GM21825 (cell line): ENCODE measurements at regions not wholly inside any gene's neighbourhood (a gene's known extent, or its start where the extent isn't known, plus 50 kb on each side); places are given as distances from the start of the nearest gene placed in this dataset.

Experiments
- ATAC-seq: cut with Tn5 transposase; IDR thresholded peaks from one replicate; pipeline ENCODE4 v1.9.1; 2021; ENCODE audit warnings: mild to moderate bottlenecking, moderate library complexity; ENCODE audit not compliant: unreplicated experiment

DNA sequence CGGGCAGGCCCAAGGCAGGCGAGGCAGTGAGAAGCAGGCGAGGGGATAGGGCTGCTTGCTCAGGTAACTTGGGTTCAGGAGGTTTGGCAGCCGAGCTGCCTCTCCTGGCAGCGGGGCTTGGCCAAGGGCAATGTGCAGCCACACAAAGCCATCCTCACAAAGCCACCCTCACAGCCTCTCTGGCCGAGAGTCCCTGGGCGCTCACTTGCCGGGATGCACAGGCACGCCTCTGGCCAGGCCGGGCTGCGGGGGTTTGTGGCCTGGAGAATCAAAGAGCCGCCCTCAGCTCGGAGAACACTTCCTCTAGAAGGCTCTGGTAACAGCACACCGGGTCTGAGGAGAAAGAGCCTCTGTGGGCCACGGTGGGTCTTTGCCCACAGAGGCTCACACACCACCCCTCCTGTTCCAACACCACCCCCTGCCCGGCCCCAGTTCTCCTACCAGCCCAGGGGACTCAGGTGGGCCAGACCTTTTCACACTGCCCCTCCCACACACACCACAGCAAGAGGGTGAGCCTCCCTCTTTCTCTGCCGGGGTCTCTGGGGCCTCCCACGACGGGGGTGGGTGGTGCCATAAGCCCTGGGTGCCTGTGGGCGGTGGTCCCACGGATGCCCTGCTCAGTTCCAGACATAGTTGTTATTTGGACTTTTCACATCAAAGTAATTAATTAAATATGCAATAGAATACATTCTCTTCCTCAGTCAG is 186.9 kb downstream of the ZFP36L2 start:
- ATAC-seq: no peak

DNA sequence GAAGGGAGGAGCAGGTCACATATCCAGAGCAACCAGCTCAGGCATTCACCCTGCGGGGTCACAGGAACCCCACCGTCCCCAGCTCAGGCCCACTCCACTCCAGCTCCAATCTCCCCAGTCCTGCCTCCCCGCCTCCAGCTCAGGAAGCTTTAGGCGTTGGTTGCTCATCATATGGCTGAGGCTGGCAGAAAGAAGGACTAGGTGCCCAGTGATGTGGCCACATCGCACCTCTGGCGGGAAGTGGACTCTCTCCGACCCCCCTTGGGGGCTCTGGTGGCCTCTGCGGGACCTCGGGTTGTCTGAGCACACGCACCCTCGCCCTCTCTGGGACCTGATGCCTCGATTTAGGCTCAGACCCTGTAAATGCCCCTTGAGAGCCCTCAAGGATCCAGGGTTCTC is 187.7 kb downstream of the ZFP36L2 start:
- no peak for ATAC-seq

DNA sequence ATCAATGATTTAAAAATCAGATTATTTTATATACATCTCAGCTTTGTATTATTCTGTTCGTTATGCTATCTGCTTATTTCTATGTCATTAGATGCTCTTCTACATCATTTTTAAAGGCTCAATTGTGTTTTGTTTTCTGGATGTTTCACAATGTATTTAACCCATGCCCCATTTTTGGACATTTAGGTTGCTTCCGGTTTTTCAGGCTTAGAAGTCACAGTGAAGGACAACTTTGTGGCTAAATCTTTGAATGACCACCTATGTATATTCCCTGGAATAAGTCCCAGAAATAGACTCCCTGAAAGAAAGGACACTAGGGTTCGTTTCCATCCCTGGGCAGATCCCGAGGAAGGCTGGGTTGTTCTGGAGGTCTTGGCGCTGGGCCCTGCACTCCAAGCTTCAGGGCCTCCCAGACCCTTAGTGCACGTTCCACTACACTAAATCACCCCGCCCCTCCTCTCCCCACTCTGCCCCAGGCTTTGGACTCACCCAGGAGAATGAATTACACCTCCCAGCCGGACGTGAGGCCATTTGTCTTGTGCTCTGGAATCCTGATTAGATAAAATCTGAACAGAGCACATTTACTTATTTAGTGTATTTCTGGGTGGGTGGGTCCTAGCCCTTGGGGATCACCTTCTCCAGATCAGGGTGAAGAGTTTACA is 188.2 kb downstream of the ZFP36L2 start:
- ATAC-seq: no peak

GRCh38 chr2:43035922-43036321 is 190.5 kb downstream of the ZFP36L2 start:
- ATAC-seq: no peak

DNA sequence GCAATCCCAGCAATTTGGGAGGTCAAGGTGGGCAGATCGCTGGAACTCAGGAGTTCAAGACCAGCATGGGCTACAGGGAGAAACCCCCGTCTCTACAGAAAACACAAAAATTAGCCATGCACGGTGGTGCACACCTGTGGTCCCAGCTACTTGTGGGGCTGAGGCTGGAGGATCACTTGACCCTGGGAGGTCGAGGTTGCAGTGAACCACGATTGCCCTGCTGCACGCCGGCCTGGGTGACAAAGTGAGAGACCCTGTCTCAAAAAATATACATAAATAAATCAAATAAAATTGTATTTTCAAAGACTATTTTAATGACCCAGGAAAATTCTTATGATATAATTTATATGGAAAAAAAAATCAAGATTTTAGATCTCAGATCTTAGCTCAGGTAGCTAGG is 191.5 kb downstream of the ZFP36L2 start:
- no peak for ATAC-seq

DNA sequence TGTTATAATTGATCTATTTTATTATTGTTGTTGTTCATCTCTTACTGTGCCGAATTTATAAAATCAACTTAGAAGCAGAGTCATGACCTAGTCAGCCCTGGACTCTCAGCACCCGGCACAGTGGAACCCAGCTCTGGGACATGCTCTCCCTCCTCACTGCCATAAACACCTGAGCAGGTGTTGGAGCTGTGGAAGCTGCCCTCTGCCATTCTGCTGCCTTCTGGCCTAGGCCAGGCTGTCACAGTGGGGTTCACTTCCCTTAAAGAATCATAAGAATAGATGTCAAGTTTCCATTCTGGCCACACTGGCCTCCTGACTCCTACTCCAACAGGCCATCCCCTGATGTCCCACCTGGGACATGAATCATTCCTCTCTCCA is 192.2 kb downstream of the ZFP36L2 start:
- ATAC-seq: no peak

- no peak for ATAC-seq
These were observed 192.8 kb downstream of the ZFP36L2 start for GRCh38 chr2:43033466-43034241.

GRCh38 chr2:43033016-43033270 is 193.5 kb downstream of the ZFP36L2 start:
- ATAC-seq: no peak

DNA sequence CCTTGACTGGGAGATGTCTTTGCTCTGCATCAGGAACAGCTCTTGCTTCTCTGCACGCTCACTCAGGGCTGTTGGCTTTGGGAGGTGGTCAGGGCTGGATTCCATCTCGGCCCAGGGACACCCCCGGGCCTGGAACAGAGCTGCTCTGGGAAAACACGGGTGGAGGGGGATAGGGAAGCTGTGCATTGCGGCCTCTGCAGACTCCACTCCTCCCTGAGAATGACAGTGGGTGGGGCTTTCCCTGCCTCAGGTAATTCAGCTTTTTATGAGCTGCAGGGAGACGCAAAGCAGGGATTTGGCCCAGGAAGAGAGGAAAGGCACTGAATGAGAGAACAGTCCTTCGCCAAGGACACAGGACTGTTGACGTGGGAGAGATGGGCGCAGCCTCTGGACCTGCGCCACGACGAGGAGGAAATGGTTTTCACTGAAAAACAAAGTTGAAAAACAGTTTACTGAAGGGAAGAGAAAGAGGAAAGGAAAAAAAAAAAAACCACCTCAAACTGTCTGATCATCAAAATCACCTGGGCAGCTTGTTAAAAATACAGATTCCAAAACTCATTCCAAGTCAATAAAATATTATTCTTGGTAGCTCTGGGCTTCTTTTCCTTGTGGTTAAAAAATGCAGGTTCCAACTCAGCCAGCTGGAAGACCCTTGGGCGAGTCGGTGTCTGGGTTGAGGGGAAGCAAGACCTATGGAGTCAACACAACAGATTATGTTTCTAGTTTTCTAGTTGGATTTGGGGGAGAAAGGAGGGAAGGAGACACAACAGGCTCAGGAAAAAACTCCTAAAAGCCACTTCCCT is 194.0 kb downstream of the ZFP36L2 start:
- ATAC-seq: no peak

DNA sequence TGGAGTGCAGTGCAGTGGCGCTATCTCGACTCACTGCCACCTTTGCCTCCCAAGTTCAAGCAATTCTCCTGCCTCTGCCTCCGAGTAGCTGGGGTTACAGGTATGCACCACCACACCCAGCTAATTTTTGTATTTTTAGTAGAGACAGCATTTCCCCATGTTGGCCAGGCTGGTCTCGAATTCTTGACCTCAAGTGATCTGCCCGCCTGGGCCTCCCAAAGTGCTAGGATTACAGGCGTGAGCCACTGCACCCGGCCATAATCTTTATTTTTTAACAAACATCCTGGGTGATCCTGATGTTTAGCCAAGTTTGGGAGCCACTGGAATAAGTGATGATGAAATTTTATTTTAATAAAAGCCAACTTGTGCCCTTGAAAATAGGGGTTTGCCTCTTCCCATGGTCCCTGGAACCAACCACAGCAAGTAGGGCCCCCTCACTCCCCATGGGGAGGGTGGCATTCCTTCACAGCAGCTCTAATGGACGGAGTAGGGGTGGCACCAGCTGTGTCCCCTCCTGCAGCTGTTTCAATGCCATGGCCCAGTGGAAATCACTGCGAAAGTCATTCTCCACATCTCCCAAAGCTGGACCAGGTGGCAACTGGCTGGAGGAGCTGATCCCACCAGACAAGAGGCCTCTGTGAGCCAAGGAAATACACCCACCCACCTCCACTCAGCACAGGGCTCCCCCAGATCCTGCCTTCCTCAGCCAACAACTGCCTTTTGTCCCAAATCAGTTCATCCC is 194.8 kb downstream of the ZFP36L2 start:
- no peak for ATAC-seq

GRCh38 chr2:43030551-43031307 is 195.7 kb downstream of the ZFP36L2 start:
- ATAC-seq: no peak

DNA sequence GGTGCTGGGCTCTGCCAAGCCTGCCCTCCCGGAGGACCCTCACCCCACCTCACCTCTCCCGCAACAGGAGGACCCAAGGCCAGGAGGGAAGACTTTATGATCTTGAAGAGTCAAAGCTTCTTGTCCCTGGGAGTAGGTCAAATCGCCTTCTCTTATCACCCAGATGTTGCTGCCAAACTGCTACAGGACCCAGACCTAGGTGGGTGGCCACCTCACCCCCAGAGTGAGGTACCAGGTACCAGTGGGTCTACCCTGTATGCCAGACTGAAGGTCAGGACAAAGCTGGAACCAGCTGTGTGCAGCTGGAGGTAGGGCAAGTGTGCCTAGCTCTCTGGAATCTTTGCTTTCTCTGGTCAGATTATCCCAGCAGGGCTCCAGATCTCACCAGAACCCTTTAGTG is 197.2 kb downstream of the ZFP36L2 start:
- ATAC-seq: no peak

- no peak for ATAC-seq
These were observed 198.2 kb downstream of the ZFP36L2 start for GRCh38 chr2:43028188-43028587.

- no peak for ATAC-seq
These were observed 199.1 kb downstream of the ZFP36L2 start for GRCh38 chr2:43027097-43027873.

GRCh38 chr2:43026426-43027096 is 199.8 kb downstream of the ZFP36L2 start:
- no peak for ATAC-seq

- ATAC-seq: no peak
These were observed 200.6 kb downstream of the ZFP36L2 start for GRCh38 chr2:43025709-43026295.

GRCh38 chr2:43024515-43025011 is 201.8 kb downstream of the ZFP36L2 start:
- ATAC-seq: no peak
